Esophagus muscularis mucosa (tissue), 4 donors: ENCODE measurements at regions not wholly inside any gene's neighbourhood (a gene's known extent, or its start where the extent isn't known, plus 50 kb on each side); places are given as distances from the start of the nearest gene placed in this dataset.

Experiments
- CTCF ChIP-seq, 3 experiments: fragments of 200-600 bp in 2 of 3; fragments of 450-650 bp in 1 of 3; sonication (generic) in 2 of 3; IDR thresholded peaks; one replicate each; pipeline ENCODE4 v1.5.1; 2017 to 2019; ENCODE audit warnings: antibody characterized with exemption in 3 of 3, mild to moderate bottlenecking in 2 of 3, moderate library complexity in 1 of 3
- EP300 ChIP-seq: sonication (generic); formaldehyde crosslinking; IDR thresholded peaks from one replicate; pipeline ENCODE4 v1.6.1; 2017; ENCODE audit warnings: antibody characterized with exemption
- POLR2A ChIP-seq: fragments of 450-650 bp; IDR thresholded peaks from one replicate; pipeline ENCODE4 v1.6.1; 2017; ENCODE audit warnings: antibody characterized with exemption, moderate library complexity, mild to moderate bottlenecking, low read depth
- POLR2AphosphoS5 ChIP-seq, 2 donors: sonication (generic); formaldehyde crosslinking; IDR thresholded peaks; one replicate each; pipeline ENCODE4 v1.6.1; 2017; ENCODE audit warnings: antibody characterized with exemption in 2 of 2

GRCh38 chr18:14969500-14969899, 221.5 kb downstream of the ANKRD30B start:
- no peak for TF ChIP-seq POLR2A
- no peak for TF ChIP-seq CTCF (IDR thresholded peaks at IDR 0.05)
- no peak for TF ChIP-seq EP300
- no peak for TF ChIP-seq POLR2AphosphoS5 (IDR thresholded peaks at IDR 0.05)
